ENCODE measurements at regions not wholly inside any gene's neighbourhood (a gene's known extent, or its start where the extent isn't known, plus 50 kb on each side); places are given as distances from the start of the nearest gene placed in this dataset.

DNA sequence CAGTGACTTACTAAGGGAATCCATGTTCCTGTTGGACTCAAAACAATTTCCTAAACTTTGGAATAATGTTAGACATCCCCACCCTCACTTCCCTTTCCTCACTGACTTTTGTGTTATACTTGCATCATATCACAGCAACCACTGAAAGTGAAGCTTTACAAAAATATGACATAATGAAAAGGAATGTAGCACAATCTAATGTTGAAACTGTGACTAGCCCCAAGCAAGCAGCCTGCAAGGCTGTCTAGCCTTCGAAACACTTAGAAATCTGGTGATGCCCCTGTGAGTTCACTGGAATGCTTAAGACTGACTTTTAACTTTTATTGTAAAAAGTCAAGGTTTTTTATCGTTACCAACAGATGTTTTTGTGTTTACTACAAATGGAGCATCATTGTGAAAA is 203.7 kb upstream of the ZNF385D start:
- TF ChIP-seq EP300 (IDR thresholded peaks at IDR 0.05): no peak
- no peak for TF ChIP-seq POLR2AphosphoS5 (IDR thresholded peaks at IDR 0.05)
- TF ChIP-seq, protein P1, sequence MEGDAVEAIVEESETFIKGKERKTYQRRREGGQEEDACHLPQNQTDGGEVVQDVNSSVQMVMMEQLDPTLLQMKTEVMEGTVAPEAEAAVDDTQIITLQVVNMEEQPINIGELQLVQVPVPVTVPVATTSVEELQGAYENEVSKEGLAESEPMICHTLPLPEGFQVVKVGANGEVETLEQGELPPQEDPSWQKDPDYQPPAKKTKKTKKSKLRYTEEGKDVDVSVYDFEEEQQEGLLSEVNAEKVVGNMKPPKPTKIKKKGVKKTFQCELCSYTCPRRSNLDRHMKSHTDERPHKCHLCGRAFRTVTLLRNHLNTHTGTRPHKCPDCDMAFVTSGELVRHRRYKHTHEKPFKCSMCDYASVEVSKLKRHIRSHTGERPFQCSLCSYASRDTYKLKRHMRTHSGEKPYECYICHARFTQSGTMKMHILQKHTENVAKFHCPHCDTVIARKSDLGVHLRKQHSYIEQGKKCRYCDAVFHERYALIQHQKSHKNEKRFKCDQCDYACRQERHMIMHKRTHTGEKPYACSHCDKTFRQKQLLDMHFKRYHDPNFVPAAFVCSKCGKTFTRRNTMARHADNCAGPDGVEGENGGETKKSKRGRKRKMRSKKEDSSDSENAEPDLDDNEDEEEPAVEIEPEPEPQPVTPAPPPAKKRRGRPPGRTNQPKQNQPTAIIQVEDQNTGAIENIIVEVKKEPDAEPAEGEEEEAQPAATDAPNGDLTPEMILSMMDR (IDR thresholded peaks at IDR 0.05): no peak
